Keratinocyte (primary cell): ENCODE measurements at regions not wholly inside any gene's neighbourhood (a gene's known extent, or its start where the extent isn't known, plus 50 kb on each side); places are given as distances from the start of the nearest gene placed in this dataset.

Experiments
- DNase-seq: peaks from one replicate; pipeline ENCODE4 v3.0.0-alpha.2; 2011; ENCODE audit warnings: low read depth, missing footprints, low spot score
- FAIRE-seq: peaks from 2 replicates; lab custom pipeline; 2011; peaks lifted over from hg19 to GRCh38; lab: Jason Lieb, UNC
- H2AFZ ChIP-seq: 2 replicates; pipeline ENCODE4 v1.6.0; 2012; ENCODE audit warnings: low read length, control low read depth, inconsistent platforms; ENCODE audit not compliant: control insufficient read depth
- H3K27ac ChIP-seq: 2 replicates; pipeline ENCODE4 v1.5.1; 2011; ENCODE audit warnings: low read length; ENCODE audit not compliant: control insufficient read depth, insufficient read depth
- H3K27me3 ChIP-seq: 3 replicates; pipeline ENCODE4 v1.6.0; 2011; ENCODE audit warnings: low read length; ENCODE audit not compliant: control insufficient read depth, insufficient read depth; ENCODE audit errors: extremely low read depth
- H3K36me3 ChIP-seq, 2 experiments: 2 replicates in 1 of 2; 3 replicates in 1 of 2; pipeline ENCODE4 v1.5.1; 2011; ENCODE audit warnings: low read length in 2 of 2, mild to moderate bottlenecking in 1 of 2; ENCODE audit not compliant: control insufficient read depth in 2 of 2, insufficient read depth in 2 of 2; ENCODE audit errors: extremely low read depth in 1 of 2
- H3K4me1 ChIP-seq: 3 replicates; pipeline ENCODE4 v1.5.1; 2011; ENCODE audit warnings: low read length; ENCODE audit not compliant: control insufficient read depth, insufficient read depth; ENCODE audit errors: extremely low read depth
- H3K4me2 ChIP-seq: 3 replicates; pipeline ENCODE4 v1.6.0; 2011; ENCODE audit warnings: low read depth, low read length; ENCODE audit not compliant: control insufficient read depth, insufficient read depth; ENCODE audit errors: extremely low read depth
- H3K4me3 ChIP-seq, 3 experiments: fragments of 200-600 bp in 1 of 3; sonication (generic) in 1 of 3; 2 replicates in 2 of 3; 3 replicates in 1 of 3; pipeline ENCODE4 v1.5.1; 2011 to 2016; ENCODE audit warnings: low read length in 3 of 3, mild to moderate bottlenecking in 3 of 3, control low read depth in 2 of 3, inconsistent platforms in 1 of 3, low read depth in 1 of 3, mixed read lengths in 1 of 3, mixed run types in 1 of 3, moderate library complexity in 1 of 3; ENCODE audit not compliant: control insufficient read depth in 2 of 3, insufficient read depth in 2 of 3; ENCODE audit errors: extremely low read depth in 1 of 3
- H3K79me2 ChIP-seq: 2 replicates; pipeline ENCODE4 v1.6.0; 2012; ENCODE audit warnings: low read length; ENCODE audit not compliant: control insufficient read depth, insufficient read depth
- H3K9ac ChIP-seq: 3 replicates; pipeline ENCODE4 v1.6.0; 2011; ENCODE audit warnings: low read length; ENCODE audit not compliant: control insufficient read depth, insufficient read depth; ENCODE audit errors: extremely low read depth
- H3K9me1 ChIP-seq: 3 replicates; pipeline ENCODE4 v1.6.0; 2011; ENCODE audit warnings: low read length; ENCODE audit not compliant: control insufficient read depth, insufficient read depth; ENCODE audit errors: extremely low read depth
- H3K9me3 ChIP-seq: 2 replicates; pipeline ENCODE4 v1.5.1; 2012; ENCODE audit warnings: low read depth, low read length; ENCODE audit not compliant: control insufficient read depth
- H4K20me1 ChIP-seq: 3 replicates; pipeline ENCODE4 v1.6.0; 2011; ENCODE audit warnings: low read length; ENCODE audit not compliant: control insufficient read depth, insufficient read depth; ENCODE audit errors: extremely low read depth
- CTCF ChIP-seq, 3 experiments: IDR thresholded peaks in 1 of 3; conservative IDR thresholded peaks in 1 of 3; optimal IDR thresholded peaks in 1 of 3; 2 replicates in 2 of 3; 3 replicates in 1 of 3; pipeline versions ENCODE3 to v1.5.1; 2011; ENCODE audit warnings: low read length in 3 of 3, mild to moderate bottlenecking in 3 of 3, moderate library complexity in 2 of 3, control low read depth in 1 of 3, inconsistent platforms in 1 of 3; ENCODE audit not compliant: insufficient read depth in 2 of 3; ENCODE audit errors: extremely low read depth in 1 of 3
- EZH2 ChIP-seq: IDR thresholded peaks from one replicate; pipeline ENCODE4 v1.6.1; 2012; ENCODE audit warnings: inconsistent platforms, mild to moderate bottlenecking, low read length, moderate library complexity
- dilution Hi-C: fragments of 300-500 bp; cut with MboI; formaldehyde crosslinking; loops from one replicate; pipeline ENCODE4 v1.7.0; 2020; ENCODE audit warnings: low sequenced_read_pairs; ENCODE audit not compliant: extremely low pct_ligation_motif_present

GRCh38 chr1:23634840-23635651 lies 56.6 kb upstream of the RPL11 start:
- Histone ChIP-seq H4K20me1 (no peaks in the 10 kb centered on the region), H2AFZ (peak overlapping the region; percentile 95), H3K79me2 (no peaks in the 10 kb centered on the region), H3K9me3 (no peaks in the 10 kb centered on the region), H3K27ac (no peak overlapping the region), H3K36me3 (no peaks in the 10 kb centered on the region), H3K4me3 (peak overlapping the region in 2 of 3 experiments; percentile 31 to 62), H3K27me3 (peaks cover 4% of the 10 kb centered on the region), H3K9ac (peak overlapping the region; percentile 36), H3K4me2 (peak overlapping the region; percentile 82), H3K9me1 (no peaks in the 10 kb centered on the region), H3K4me1 (peaks cover 3% of the 10 kb centered on the region)
- peak; percentile 85 to 95 (median 86) for TF ChIP-seq CTCF (optimal IDR thresholded peaks at IDR 0.05 in 1 of 3, IDR thresholded peaks at IDR 0.05 in 1 of 3, conservative IDR thresholded peaks at IDR 0.05 in 1 of 3; ENCODE audit: extremely low read depth in 1 of 3, insufficient read depth in 2 of 3, low read length in 3 of 3)
- TF ChIP-seq EZH2: no peak
- FAIRE-seq (peak; percentile 57), DNase-seq (no peak)
- dilution Hi-C loops: no loop called here

DNA sequence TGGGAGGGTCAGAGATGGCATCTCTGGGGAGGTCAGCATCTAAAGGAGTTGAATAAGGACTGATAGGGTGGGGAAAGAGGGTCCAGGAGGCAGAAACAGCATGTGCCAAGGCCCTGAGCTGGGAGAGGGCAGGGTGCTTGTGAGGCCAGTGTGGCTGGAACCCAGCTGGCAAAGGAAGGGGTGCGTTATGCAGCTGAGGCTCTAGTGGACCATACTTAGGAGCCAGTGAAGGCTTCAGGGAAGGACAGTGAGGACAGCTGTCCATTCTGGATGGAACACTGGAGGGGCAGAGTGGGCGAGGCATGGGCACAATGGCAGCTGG lies 57.1 kb upstream of the RPL11 start:
- no peaks in the 10 kb centered on the region for H3K9me3 ChIP-seq
- H4K20me1 ChIP-seq: no peaks in the 10 kb centered on the region
- H3K9ac ChIP-seq: no peak overlapping the region
- H3K9me1 ChIP-seq: no peaks in the 10 kb centered on the region
- FAIRE-seq: no peak
- H3K4me2 ChIP-seq: no peak overlapping the region
- H3K27me3 ChIP-seq: peaks cover 4% of the 10 kb centered on the region
- no peak for DNase-seq
- no peak overlapping the region for H3K4me3 ChIP-seq
- no peaks in the 10 kb centered on the region for H3K36me3 ChIP-seq
- peaks cover 3% of the 10 kb centered on the region for H3K4me1 ChIP-seq
- no peaks in the 10 kb centered on the region for H3K79me2 ChIP-seq
- TF ChIP-seq CTCF (optimal IDR thresholded peaks at IDR 0.05 in 1 of 3, IDR thresholded peaks at IDR 0.05 in 1 of 3, conservative IDR thresholded peaks at IDR 0.05 in 1 of 3; ENCODE audit: extremely low read depth in 1 of 3, insufficient read depth in 2 of 3, low read length in 3 of 3): no peak
- no peak for TF ChIP-seq EZH2
- dilution Hi-C loops: no loop called here
- H2AFZ ChIP-seq: peak overlapping the region; percentile 68
- no peak overlapping the region for H3K27ac ChIP-seq
